CD4-positive, alpha-beta T cell (primary cell): ENCODE measurements at regions not wholly inside any gene's neighbourhood (a gene's known extent, or its start where the extent isn't known, plus 50 kb on each side); places are given as distances from the start of the nearest gene placed in this dataset.
A peak's percentile ranks its signal among the peaks of the same experiment; 100 is the strongest.

Experiments
- ATAC-seq: fragments of 200-7000 bp; cut with Tn5 transposase; one replicate; pipeline ENCODE4 v1.10.0; 2022; ENCODE audit warnings: mild to moderate bottlenecking; ENCODE audit not compliant: poor library complexity
- CTCF ChIA-PET: fragments of 350-600 bp; sonication (Branson Sonifier 250); formaldehyde crosslinking; loops from one replicate; lab custom pipeline; 2021; ENCODE audit warnings: antibody characterized with exemption, inconsistent platforms; lab: Charles Lee
- POLR2A ChIA-PET: fragments of 350-600 bp; sonication (Branson Sonifier 250); formaldehyde crosslinking; loops from one replicate; lab custom pipeline; 2021; ENCODE audit warnings: antibody characterized with exemption, inconsistent platforms; lab: Charles Lee
- DNase-seq, 14 experiments: peaks; one replicate each; pipeline ENCODE4 v3.0.0-alpha.2; 2013 to 2020; ENCODE audit warnings: mixed read lengths in 2 of 14
- H3K27ac ChIP-seq, 2 donors: one replicate each; pipeline versions ENCODE4 v1.5.1 to v1.7.0; 2013; ENCODE audit warnings: low read length in 2 of 2, low read depth in 1 of 2, mild to moderate bottlenecking in 1 of 2
- H3K27me3 ChIP-seq, 2 experiments: 1 replicate in 1 of 2; 2 replicates in 1 of 2; pipeline versions ENCODE4 v1.6.1 to v1.7.0; 2013; ENCODE audit warnings: low read length in 2 of 2, control low read depth in 1 of 2, mild to moderate bottlenecking in 1 of 2, moderate library complexity in 1 of 2; ENCODE audit not compliant: insufficient read depth in 2 of 2, control insufficient read depth in 1 of 2
- H3K36me3 ChIP-seq: one replicate; pipeline ENCODE4 v1.6.1; 2013; ENCODE audit warnings: low read length, control low read depth; ENCODE audit not compliant: insufficient read depth
- H3K4me1 ChIP-seq: one replicate; pipeline ENCODE4 v1.6.1; 2013; ENCODE audit warnings: low read length, control low read depth; ENCODE audit not compliant: insufficient read depth
- H3K4me3 ChIP-seq: one replicate; pipeline ENCODE4 v1.5.1; 2013; ENCODE audit warnings: mild to moderate bottlenecking, low read length, moderate library complexity
- H3K9me3 ChIP-seq, 2 experiments: 1 replicate in 1 of 2; 2 replicates in 1 of 2; pipeline versions ENCODE4 v1.6.1 to v1.7.0; 2013; ENCODE audit warnings: low read length in 2 of 2, mild to moderate bottlenecking in 2 of 2, control low read depth in 1 of 2, moderate library complexity in 1 of 2; ENCODE audit not compliant: control insufficient read depth in 1 of 2, insufficient read depth in 1 of 2
- H3K27ac Mint-ChIP-seq: one replicate; pipeline ENCODE4 v1.8.0; 2020; ENCODE audit warnings: mixed read lengths
- H3K27me3 Mint-ChIP-seq: one replicate; pipeline ENCODE4 v1.8.0; 2021; ENCODE audit warnings: mixed read lengths
- H3K36me3 Mint-ChIP-seq: one replicate; pipeline ENCODE4 v1.8.0; 2021; ENCODE audit warnings: low read depth, mixed read lengths
- H3K4me1 Mint-ChIP-seq: one replicate; pipeline ENCODE4 v1.8.0; 2021; ENCODE audit warnings: low read depth, mixed read lengths
- H3K4me3 Mint-ChIP-seq: one replicate; pipeline ENCODE4 v1.8.0; 2020; ENCODE audit warnings: mild to moderate bottlenecking, mixed read lengths
- H3K9me3 Mint-ChIP-seq: one replicate; pipeline ENCODE4 v1.8.0; 2020; ENCODE audit warnings: mixed read lengths
- CTCF ChIP-seq: fragments of 200-600 bp; IDR thresholded peaks from one replicate; pipeline ENCODE4 v1.8.0; 2022; ENCODE audit warnings: antibody characterized with exemption, mild to moderate bottlenecking
- intact Hi-C, 2 experiments: fragments of 100-400 bp; cut with DNase I in 1 of 2; cut with micrococcal nuclease in 1 of 2; formaldehyde crosslinking; loops; one replicate each; pipeline versions ENCODE4 v1.15.1 to v1.9.0; 2023 to 2025; cut with DNase I, micrococcal nuclease

GRCh38 chr13:77480066-77480465, 55.4 kb upstream of the SCEL start:
- Histone ChIP-seq H3K4me3 (no peak overlapping the region), H3K36me3 (no peaks in the 10 kb centered on the region), H3K9me3 (peaks cover 0 to 4% of the 10 kb centered on the region in 2 experiments), H3K4me1 (no peaks in the 10 kb centered on the region), H3K27ac (no peak overlapping the region), H3K27me3 (no peaks in the 10 kb centered on the region)
- ChIA-PET POLR2A (no interaction called here), CTCF (no interaction called here)
- no peak for DNase-seq
- intact Hi-C loops = no loop called here
- Mint-ChIP-seq H3K9me3 (no peaks in the 10 kb centered on the region), H3K27ac (no peak overlapping the region), H3K36me3 (no peaks in the 10 kb centered on the region), H3K4me3 (no peak overlapping the region), H3K27me3 (no peaks in the 10 kb centered on the region), H3K4me1 (peaks cover 12% of the 10 kb centered on the region)
- no peak for TF ChIP-seq CTCF
- no peak for ATAC-seq

- no peak for DNase-seq
- H3K27ac ChIP-seq = no peak overlapping the region
- H3K4me1 ChIP-seq = no peaks in the 10 kb centered on the region
- H3K36me3 ChIP-seq = no peaks in the 10 kb centered on the region
- no peak for ATAC-seq
- H3K9me3 Mint-ChIP-seq = no peaks in the 10 kb centered on the region
- TF ChIP-seq CTCF = no peak
- H3K36me3 Mint-ChIP-seq = no peaks in the 10 kb centered on the region
- intact Hi-C loops = loop anchor here (2.0 to 5.0 kb wide), 3 partner anchors 152 to 207 kb away; partner anchors contain the start of gene MYCBP2 (in 2 of the 2)
- peaks cover 12% of the 10 kb centered on the region for H3K4me1 Mint-ChIP-seq
- H3K27me3 Mint-ChIP-seq = no peaks in the 10 kb centered on the region
- ChIA-PET CTCF (interaction anchor here (1.0 to 2.2 kb wide), 6 partner anchors 8 to 221 kb away, joined by 3 to 8 read pairs (median 5); no protein-coding TSS in a partner anchor), POLR2A (interaction anchor here (2.1 to 4.0 kb wide), 3 partner anchors 150 to 287 kb away, joined by 6 to 41 read pairs (median 36); partner anchors contain the start of gene MYCBP2)
- H3K9me3 ChIP-seq = peaks cover 0 to 4% of the 10 kb centered on the region in 2 experiments
- no peaks in the 10 kb centered on the region for H3K27me3 ChIP-seq
- no peak overlapping the region for H3K4me3 Mint-ChIP-seq
- H3K4me3 ChIP-seq = no peak overlapping the region
- no peak overlapping the region for H3K27ac Mint-ChIP-seq
Measured at GRCh38 chr13:77479326-77479725, 56.2 kb upstream of the SCEL start.

GRCh38 chr13:77477299-77477848, 58.1 kb upstream of the SCEL start:
- TF ChIP-seq CTCF = no peak
- Histone ChIP-seq H3K4me3 (no peak overlapping the region), H3K4me1 (no peaks in the 10 kb centered on the region), H3K9me3 (peaks cover 0 to 4% of the 10 kb centered on the region in 2 experiments), H3K27me3 (no peaks in the 10 kb centered on the region), H3K36me3 (no peaks in the 10 kb centered on the region), H3K27ac (no peak overlapping the region)
- CTCF ChIA-PET = interaction anchor here (0.6 to 2.2 kb wide), 10 partner anchors 13 to 425 kb away, joined by 3 to 30 read pairs (median 4); partner anchors contain the start of gene MYCBP2
- POLR2A ChIA-PET = interaction anchor here (0.7 to 4.0 kb wide), 6 partner anchors 148 to 299 kb away, joined by 3 to 41 read pairs (median 6); partner anchors contain the start of gene MYCBP2
- no peaks in the 10 kb centered on the region for H3K9me3 Mint-ChIP-seq
- DNase-seq (no peak), ATAC-seq (no peak)
- H3K4me1 Mint-ChIP-seq = peaks cover 12% of the 10 kb centered on the region
- intact Hi-C loops = loop anchor here in 1 of 2 experiments (5.0 kb wide), 2 partner anchors 150 to 205 kb away; partner anchors contain the start of gene MYCBP2
- H3K27ac Mint-ChIP-seq = no peak overlapping the region
- no peaks in the 10 kb centered on the region for H3K27me3 Mint-ChIP-seq
- H3K4me3 Mint-ChIP-seq = peak overlapping the region; percentile 46
- no peaks in the 10 kb centered on the region for H3K36me3 Mint-ChIP-seq
